ENCODE measurements at regions not wholly inside any gene's neighbourhood (a gene's known extent, or its start where the extent isn't known, plus 50 kb on each side); places are given as distances from the start of the nearest gene placed in this dataset.

DNA sequence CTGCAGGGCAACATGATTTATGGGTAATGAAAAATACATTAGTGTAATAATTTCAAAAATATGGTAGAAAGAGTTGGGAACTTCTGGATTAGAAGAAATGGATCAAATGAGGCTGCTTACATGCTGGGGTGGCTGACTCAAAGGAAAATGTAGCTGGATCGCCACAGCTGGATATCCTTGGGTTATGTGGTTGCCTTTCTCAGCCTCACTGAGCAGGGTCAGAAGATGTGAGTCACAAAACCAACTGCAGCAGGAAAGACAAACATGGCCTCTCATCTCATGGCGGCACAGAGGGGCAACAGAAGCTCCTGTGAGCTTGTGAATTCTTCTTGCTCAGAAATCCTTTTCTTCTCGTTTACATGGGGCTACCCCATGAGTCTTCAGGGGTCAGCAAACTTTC is 317.1 kb upstream of the SPRED2 start:
- TF ChIP-seq, protein P1, sequence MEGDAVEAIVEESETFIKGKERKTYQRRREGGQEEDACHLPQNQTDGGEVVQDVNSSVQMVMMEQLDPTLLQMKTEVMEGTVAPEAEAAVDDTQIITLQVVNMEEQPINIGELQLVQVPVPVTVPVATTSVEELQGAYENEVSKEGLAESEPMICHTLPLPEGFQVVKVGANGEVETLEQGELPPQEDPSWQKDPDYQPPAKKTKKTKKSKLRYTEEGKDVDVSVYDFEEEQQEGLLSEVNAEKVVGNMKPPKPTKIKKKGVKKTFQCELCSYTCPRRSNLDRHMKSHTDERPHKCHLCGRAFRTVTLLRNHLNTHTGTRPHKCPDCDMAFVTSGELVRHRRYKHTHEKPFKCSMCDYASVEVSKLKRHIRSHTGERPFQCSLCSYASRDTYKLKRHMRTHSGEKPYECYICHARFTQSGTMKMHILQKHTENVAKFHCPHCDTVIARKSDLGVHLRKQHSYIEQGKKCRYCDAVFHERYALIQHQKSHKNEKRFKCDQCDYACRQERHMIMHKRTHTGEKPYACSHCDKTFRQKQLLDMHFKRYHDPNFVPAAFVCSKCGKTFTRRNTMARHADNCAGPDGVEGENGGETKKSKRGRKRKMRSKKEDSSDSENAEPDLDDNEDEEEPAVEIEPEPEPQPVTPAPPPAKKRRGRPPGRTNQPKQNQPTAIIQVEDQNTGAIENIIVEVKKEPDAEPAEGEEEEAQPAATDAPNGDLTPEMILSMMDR (conservative IDR thresholded peaks at IDR 0.05) = no peak
- no peak for TF ChIP-seq ZFX (IDR thresholded peaks at IDR 0.05)

Data from C4-2B (cell line).